K562 (cell line): ENCODE measurements at regions not wholly inside any gene's neighbourhood (a gene's known extent, or its start where the extent isn't known, plus 50 kb on each side); places are given as distances from the start of the nearest gene placed in this dataset.

Experiments
- ADNP ChIP-seq: fragments of 200-800 bp; sonication (Bioruptor generic); IDR thresholded peaks from 2 replicates; pipeline ENCODE4 v1.6.1; 2016; ENCODE audit warnings: missing genetic modification characterization, missing compliant biosample characterization
- CREBBP ChIP-seq: IDR thresholded peaks from one replicate; pipeline ENCODE4 v1.6.1; 2012; ENCODE audit warnings: low read depth, mild to moderate bottlenecking, control low read depth, inconsistent platforms, low read length
- GABPB2 ChIP-seq: fragments of 250-450 bp; sonication (Bioruptor Pico); conservative IDR thresholded peaks from 2 replicates; pipeline ENCODE4 v1.5.1; 2021; ENCODE audit warnings: mild to moderate bottlenecking
- HLTF ChIP-seq: fragments of 450-650 bp; IDR thresholded peaks from 2 replicates; pipeline ENCODE4 v1.6.1; 2016
- PYGO2 ChIP-seq: fragments of 450-650 bp; IDR thresholded peaks from 2 replicates; pipeline ENCODE4 v1.6.1; 2016; ENCODE audit warnings: mild to moderate bottlenecking, missing genetic modification characterization, moderate library complexity, missing compliant biosample characterization
- SAP30 ChIP-seq: fragments of 200-600 bp; sonication (generic); IDR thresholded peaks from 2 replicates; pipeline ENCODE4 v1.6.1; 2012; ENCODE audit warnings: borderline replicate concordance, low read depth, mild to moderate bottlenecking, moderate library complexity, low read length, control low read depth, inconsistent platforms; ENCODE audit not compliant: insufficient read depth, poor library complexity, severe bottlenecking
- SOX6 ChIP-seq: fragments of 450-650 bp; IDR thresholded peaks from 2 replicates; pipeline ENCODE4 v1.6.1; 2014; ENCODE audit warnings: mild to moderate bottlenecking
- SREBF1 ChIP-seq: fragments of 150-350 bp; IDR thresholded peaks from 2 replicates; pipeline ENCODE4 v1.6.1; 2014; ENCODE audit warnings: antibody characterized with exemption, low read depth, low read length, borderline replicate concordance
- TF ChIP-seq, protein P1 (sequence below): fragments of 450-650 bp; IDR thresholded peaks from 2 replicates; pipeline ENCODE4 v1.6.1; 2016; ENCODE audit warnings: mild to moderate bottlenecking, moderate library complexity
- TF ChIP-seq, protein P2 (sequence below): fragments of 250-450 bp; sonication (Bioruptor Pico); IDR thresholded peaks from 2 replicates; pipeline ENCODE4 v1.9.0; 2021; ENCODE audit warnings: mild to moderate bottlenecking, inconsistent platforms
- TF ChIP-seq, protein P3 (sequence below): fragments of 250-450 bp; sonication (Bioruptor Pico); IDR thresholded peaks from 2 replicates; pipeline ENCODE4 v1.4.0; 2020; ENCODE audit warnings: mild to moderate bottlenecking, moderate library complexity
- TF ChIP-seq, protein P4 (sequence below): fragments of 250-450 bp; sonication (Bioruptor Pico); IDR thresholded peaks from 2 replicates; pipeline ENCODE4 v1.5.0; 2021

DNA sequence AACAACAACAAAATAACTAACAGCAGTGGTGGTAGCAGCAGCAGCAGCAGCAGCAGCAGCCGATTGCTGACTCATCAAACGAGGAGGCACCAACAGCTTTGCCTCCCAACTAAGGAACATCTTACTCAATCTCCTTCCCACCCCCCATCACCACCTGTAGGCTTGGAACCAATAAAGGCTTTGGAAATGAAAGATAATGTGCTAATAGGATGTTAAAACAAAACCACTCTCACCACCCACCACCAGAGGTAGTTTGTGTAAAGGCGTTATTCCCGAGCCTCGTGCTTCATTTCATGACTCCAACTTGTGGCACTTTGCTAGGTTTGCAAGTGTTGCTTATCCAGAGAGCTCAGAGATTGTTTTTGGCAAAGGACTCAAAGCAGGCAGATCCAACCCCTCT lies 346.5 kb downstream of the CD83 start (continued):
- TF ChIP-seq, protein P1, sequence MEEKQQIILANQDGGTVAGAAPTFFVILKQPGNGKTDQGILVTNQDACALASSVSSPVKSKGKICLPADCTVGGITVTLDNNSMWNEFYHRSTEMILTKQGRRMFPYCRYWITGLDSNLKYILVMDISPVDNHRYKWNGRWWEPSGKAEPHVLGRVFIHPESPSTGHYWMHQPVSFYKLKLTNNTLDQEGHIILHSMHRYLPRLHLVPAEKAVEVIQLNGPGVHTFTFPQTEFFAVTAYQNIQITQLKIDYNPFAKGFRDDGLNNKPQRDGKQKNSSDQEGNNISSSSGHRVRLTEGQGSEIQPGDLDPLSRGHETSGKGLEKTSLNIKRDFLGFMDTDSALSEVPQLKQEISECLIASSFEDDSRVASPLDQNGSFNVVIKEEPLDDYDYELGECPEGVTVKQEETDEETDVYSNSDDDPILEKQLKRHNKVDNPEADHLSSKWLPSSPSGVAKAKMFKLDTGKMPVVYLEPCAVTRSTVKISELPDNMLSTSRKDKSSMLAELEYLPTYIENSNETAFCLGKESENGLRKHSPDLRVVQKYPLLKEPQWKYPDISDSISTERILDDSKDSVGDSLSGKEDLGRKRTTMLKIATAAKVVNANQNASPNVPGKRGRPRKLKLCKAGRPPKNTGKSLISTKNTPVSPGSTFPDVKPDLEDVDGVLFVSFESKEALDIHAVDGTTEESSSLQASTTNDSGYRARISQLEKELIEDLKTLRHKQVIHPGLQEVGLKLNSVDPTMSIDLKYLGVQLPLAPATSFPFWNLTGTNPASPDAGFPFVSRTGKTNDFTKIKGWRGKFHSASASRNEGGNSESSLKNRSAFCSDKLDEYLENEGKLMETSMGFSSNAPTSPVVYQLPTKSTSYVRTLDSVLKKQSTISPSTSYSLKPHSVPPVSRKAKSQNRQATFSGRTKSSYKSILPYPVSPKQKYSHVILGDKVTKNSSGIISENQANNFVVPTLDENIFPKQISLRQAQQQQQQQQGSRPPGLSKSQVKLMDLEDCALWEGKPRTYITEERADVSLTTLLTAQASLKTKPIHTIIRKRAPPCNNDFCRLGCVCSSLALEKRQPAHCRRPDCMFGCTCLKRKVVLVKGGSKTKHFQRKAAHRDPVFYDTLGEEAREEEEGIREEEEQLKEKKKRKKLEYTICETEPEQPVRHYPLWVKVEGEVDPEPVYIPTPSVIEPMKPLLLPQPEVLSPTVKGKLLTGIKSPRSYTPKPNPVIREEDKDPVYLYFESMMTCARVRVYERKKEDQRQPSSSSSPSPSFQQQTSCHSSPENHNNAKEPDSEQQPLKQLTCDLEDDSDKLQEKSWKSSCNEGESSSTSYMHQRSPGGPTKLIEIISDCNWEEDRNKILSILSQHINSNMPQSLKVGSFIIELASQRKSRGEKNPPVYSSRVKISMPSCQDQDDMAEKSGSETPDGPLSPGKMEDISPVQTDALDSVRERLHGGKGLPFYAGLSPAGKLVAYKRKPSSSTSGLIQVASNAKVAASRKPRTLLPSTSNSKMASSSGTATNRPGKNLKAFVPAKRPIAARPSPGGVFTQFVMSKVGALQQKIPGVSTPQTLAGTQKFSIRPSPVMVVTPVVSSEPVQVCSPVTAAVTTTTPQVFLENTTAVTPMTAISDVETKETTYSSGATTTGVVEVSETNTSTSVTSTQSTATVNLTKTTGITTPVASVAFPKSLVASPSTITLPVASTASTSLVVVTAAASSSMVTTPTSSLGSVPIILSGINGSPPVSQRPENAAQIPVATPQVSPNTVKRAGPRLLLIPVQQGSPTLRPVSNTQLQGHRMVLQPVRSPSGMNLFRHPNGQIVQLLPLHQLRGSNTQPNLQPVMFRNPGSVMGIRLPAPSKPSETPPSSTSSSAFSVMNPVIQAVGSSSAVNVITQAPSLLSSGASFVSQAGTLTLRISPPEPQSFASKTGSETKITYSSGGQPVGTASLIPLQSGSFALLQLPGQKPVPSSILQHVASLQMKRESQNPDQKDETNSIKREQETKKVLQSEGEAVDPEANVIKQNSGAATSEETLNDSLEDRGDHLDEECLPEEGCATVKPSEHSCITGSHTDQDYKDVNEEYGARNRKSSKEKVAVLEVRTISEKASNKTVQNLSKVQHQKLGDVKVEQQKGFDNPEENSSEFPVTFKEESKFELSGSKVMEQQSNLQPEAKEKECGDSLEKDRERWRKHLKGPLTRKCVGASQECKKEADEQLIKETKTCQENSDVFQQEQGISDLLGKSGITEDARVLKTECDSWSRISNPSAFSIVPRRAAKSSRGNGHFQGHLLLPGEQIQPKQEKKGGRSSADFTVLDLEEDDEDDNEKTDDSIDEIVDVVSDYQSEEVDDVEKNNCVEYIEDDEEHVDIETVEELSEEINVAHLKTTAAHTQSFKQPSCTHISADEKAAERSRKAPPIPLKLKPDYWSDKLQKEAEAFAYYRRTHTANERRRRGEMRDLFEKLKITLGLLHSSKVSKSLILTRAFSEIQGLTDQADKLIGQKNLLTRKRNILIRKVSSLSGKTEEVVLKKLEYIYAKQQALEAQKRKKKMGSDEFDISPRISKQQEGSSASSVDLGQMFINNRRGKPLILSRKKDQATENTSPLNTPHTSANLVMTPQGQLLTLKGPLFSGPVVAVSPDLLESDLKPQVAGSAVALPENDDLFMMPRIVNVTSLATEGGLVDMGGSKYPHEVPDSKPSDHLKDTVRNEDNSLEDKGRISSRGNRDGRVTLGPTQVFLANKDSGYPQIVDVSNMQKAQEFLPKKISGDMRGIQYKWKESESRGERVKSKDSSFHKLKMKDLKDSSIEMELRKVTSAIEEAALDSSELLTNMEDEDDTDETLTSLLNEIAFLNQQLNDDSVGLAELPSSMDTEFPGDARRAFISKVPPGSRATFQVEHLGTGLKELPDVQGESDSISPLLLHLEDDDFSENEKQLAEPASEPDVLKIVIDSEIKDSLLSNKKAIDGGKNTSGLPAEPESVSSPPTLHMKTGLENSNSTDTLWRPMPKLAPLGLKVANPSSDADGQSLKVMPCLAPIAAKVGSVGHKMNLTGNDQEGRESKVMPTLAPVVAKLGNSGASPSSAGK, result peak; percentile 94
- TF ChIP-seq SOX6 (peak; percentile 53; the same call in 1 of the 2 replicates), SAP30 (no peak), HLTF (no peak), ADNP (tag) (no peak), PYGO2 (tag) (no peak), CREBBP (no peak), GABPB2 (CRISPR knock-in tag) (no peak), SREBF1 (no peak)
- TF ChIP-seq, protein P2, sequence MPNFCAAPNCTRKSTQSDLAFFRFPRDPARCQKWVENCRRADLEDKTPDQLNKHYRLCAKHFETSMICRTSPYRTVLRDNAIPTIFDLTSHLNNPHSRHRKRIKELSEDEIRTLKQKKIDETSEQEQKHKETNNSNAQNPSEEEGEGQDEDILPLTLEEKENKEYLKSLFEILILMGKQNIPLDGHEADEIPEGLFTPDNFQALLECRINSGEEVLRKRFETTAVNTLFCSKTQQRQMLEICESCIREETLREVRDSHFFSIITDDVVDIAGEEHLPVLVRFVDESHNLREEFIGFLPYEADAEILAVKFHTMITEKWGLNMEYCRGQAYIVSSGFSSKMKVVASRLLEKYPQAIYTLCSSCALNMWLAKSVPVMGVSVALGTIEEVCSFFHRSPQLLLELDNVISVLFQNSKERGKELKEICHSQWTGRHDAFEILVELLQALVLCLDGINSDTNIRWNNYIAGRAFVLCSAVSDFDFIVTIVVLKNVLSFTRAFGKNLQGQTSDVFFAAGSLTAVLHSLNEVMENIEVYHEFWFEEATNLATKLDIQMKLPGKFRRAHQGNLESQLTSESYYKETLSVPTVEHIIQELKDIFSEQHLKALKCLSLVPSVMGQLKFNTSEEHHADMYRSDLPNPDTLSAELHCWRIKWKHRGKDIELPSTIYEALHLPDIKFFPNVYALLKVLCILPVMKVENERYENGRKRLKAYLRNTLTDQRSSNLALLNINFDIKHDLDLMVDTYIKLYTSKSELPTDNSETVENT (CRISPR knock-in tag), result no peak
- TF ChIP-seq, protein P3, sequence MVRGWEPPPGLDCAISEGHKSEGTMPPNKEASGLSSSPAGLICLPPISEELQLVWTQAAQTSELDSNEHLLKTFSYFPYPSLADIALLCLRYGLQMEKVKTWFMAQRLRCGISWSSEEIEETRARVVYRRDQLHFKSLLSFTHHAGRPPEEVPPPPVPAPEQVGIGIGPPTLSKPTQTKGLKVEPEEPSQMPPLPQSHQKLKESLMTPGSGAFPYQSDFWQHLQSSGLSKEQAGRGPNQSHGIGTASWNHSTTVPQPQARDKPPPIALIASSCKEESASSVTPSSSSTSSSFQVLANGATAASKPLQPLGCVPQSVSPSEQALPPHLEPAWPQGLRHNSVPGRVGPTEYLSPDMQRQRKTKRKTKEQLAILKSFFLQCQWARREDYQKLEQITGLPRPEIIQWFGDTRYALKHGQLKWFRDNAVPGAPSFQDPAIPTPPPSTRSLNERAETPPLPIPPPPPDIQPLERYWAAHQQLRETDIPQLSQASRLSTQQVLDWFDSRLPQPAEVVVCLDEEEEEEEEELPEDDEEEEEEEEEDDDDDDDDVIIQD, result no peak
- TF ChIP-seq, protein P4, sequence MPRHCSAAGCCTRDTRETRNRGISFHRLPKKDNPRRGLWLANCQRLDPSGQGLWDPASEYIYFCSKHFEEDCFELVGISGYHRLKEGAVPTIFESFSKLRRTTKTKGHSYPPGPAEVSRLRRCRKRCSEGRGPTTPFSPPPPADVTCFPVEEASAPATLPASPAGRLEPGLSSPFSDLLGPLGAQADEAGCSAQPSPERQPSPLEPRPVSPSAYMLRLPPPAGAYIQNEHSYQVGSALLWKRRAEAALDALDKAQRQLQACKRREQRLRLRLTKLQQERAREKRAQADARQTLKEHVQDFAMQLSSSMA (CRISPR knock-in tag), result no peak
